ENCODE measurements at regions not wholly inside any gene's neighbourhood (a gene's known extent, or its start where the extent isn't known, plus 50 kb on each side); places are given as distances from the start of the nearest gene placed in this dataset.

GRCh38 chr6:128731249-128732165, 151.4 kb upstream of the LAMA2 start:
- TF ChIP-seq EGR1 (IDR thresholded peaks at IDR 0.05; ENCODE audit: low read depth in 2 of 2): no peak
- peak; percentile 84 to 89 for TF ChIP-seq RAD21 (IDR thresholded peaks at IDR 0.05)
- TF ChIP-seq, protein P1, sequence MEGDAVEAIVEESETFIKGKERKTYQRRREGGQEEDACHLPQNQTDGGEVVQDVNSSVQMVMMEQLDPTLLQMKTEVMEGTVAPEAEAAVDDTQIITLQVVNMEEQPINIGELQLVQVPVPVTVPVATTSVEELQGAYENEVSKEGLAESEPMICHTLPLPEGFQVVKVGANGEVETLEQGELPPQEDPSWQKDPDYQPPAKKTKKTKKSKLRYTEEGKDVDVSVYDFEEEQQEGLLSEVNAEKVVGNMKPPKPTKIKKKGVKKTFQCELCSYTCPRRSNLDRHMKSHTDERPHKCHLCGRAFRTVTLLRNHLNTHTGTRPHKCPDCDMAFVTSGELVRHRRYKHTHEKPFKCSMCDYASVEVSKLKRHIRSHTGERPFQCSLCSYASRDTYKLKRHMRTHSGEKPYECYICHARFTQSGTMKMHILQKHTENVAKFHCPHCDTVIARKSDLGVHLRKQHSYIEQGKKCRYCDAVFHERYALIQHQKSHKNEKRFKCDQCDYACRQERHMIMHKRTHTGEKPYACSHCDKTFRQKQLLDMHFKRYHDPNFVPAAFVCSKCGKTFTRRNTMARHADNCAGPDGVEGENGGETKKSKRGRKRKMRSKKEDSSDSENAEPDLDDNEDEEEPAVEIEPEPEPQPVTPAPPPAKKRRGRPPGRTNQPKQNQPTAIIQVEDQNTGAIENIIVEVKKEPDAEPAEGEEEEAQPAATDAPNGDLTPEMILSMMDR (IDR thresholded peaks at IDR 0.05; ENCODE audit: low read depth, low read length, missing input control): peak; percentile 55
- TF ChIP-seq YY1 (IDR thresholded peaks at IDR 0.05): no peak
- TF ChIP-seq, protein P2, sequence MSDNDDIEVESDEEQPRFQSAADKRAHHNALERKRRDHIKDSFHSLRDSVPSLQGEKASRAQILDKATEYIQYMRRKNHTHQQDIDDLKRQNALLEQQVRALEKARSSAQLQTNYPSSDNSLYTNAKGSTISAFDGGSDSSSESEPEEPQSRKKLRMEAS (IDR thresholded peaks at IDR 0.05): no peak
- TF ChIP-seq SP1 (IDR thresholded peaks at IDR 0.05): no peak
- TF ChIP-seq ATF3 (IDR thresholded peaks at IDR 0.05): no peak
- TF ChIP-seq, protein P3, sequence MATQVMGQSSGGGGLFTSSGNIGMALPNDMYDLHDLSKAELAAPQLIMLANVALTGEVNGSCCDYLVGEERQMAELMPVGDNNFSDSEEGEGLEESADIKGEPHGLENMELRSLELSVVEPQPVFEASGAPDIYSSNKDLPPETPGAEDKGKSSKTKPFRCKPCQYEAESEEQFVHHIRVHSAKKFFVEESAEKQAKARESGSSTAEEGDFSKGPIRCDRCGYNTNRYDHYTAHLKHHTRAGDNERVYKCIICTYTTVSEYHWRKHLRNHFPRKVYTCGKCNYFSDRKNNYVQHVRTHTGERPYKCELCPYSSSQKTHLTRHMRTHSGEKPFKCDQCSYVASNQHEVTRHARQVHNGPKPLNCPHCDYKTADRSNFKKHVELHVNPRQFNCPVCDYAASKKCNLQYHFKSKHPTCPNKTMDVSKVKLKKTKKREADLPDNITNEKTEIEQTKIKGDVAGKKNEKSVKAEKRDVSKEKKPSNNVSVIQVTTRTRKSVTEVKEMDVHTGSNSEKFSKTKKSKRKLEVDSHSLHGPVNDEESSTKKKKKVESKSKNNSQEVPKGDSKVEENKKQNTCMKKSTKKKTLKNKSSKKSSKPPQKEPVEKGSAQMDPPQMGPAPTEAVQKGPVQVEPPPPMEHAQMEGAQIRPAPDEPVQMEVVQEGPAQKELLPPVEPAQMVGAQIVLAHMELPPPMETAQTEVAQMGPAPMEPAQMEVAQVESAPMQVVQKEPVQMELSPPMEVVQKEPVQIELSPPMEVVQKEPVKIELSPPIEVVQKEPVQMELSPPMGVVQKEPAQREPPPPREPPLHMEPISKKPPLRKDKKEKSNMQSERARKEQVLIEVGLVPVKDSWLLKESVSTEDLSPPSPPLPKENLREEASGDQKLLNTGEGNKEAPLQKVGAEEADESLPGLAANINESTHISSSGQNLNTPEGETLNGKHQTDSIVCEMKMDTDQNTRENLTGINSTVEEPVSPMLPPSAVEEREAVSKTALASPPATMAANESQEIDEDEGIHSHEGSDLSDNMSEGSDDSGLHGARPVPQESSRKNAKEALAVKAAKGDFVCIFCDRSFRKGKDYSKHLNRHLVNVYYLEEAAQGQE (IDR thresholded peaks at IDR 0.05): no peak
- TF ChIP-seq TAF1 (conservative IDR thresholded peaks at IDR 0.05): no peak
- no peak for TF ChIP-seq GABPA (IDR thresholded peaks at IDR 0.05 in 1 of 2, conservative IDR thresholded peaks at IDR 0.05 in 1 of 2)

Measured in liver (tissue), 3 donors.